ENCODE measurements at regions not wholly inside any gene's neighbourhood (a gene's known extent, or its start where the extent isn't known, plus 50 kb on each side); places are given as distances from the start of the nearest gene placed in this dataset.

GRCh38 chr6:98601716-98602115 lies 232.7 kb upstream of the POU3F2 start:
- CTCF ChIA-PET = no interaction called here

DNA sequence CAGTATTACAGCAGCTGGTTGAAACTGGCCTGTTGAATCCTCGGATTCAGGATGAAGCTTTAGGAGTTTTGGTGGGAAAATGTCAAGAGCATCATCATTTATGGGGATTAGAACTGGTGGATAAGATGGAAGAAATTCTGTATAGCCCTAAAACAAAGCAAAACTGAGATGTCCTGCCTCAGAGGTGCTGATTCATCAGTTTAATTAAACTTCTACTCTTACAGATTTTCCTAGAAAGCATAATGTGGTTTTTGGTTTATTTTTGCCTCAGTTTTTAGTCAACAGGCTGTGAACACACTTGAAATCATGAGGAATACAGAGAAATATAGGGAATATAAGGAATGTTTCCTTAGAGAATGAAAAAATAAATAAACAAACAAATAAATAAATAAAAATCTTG lies 228.7 kb upstream of the POU3F2 start:
- TF ChIP-seq, protein P1, sequence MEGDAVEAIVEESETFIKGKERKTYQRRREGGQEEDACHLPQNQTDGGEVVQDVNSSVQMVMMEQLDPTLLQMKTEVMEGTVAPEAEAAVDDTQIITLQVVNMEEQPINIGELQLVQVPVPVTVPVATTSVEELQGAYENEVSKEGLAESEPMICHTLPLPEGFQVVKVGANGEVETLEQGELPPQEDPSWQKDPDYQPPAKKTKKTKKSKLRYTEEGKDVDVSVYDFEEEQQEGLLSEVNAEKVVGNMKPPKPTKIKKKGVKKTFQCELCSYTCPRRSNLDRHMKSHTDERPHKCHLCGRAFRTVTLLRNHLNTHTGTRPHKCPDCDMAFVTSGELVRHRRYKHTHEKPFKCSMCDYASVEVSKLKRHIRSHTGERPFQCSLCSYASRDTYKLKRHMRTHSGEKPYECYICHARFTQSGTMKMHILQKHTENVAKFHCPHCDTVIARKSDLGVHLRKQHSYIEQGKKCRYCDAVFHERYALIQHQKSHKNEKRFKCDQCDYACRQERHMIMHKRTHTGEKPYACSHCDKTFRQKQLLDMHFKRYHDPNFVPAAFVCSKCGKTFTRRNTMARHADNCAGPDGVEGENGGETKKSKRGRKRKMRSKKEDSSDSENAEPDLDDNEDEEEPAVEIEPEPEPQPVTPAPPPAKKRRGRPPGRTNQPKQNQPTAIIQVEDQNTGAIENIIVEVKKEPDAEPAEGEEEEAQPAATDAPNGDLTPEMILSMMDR (IDR thresholded peaks at IDR 0.05; ENCODE audit: insufficient read depth, low read length, missing control alignments) = no peak
- no peak for DNase-seq (ENCODE audit: low read depth, low spot score)
- ChIA-PET CTCF (no interaction called here), POLR2A (no interaction called here)
- no peak overlapping the region for H3K4me3 ChIP-seq (ENCODE audit: low read depth, low read length)

More at GRCh38 chr6:98601716-98602115, 232.7 kb upstream of the POU3F2 start:
- TF ChIP-seq, protein P1 (IDR thresholded peaks at IDR 0.05; ENCODE audit: insufficient read depth, low read length, missing control alignments) = no peak
- DNase-seq (ENCODE audit: low read depth, low spot score) = no peak
- POLR2A ChIA-PET = no interaction called here
- H3K4me3 ChIP-seq (ENCODE audit: low read depth, low read length) = no peak overlapping the region

DNA sequence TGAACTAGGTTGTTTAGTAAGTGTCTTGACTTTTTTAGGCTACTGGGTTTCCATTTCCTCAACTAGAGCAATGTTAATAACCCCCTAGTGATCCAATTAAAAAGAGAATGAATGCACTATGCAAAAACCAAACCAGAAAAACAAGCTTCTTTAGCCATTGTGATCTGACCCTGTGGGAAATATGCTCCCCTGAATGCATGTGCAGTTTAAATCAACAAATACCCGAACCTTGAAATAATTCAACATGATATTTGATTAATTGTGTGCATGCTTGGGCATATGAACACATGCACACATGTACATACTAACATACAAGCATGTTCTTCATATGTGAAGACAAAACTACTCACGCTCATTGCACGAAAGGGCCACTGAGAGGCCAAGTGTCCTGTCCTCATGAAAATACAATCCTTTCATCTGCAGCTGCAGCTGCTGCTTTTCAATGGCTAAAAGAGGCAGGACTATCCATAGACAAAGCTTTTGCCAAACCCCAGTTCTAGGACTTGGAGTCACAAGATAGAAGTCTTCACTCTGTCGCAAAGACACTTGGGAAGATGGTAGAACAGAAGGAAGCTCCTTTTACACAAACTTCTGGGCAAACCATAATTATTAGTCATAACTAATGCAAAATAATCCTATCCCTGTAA lies 207.1 kb upstream of the POU3F2 start:
- TF ChIP-seq, protein P1 (IDR thresholded peaks at IDR 0.05; ENCODE audit: insufficient read depth, low read length, missing control alignments) = no peak
- ChIA-PET CTCF (no interaction called here), POLR2A (no interaction called here)
- no peak for DNase-seq (ENCODE audit: low read depth, low spot score)
- H3K4me3 ChIP-seq (ENCODE audit: low read depth, low read length) = no peak overlapping the region

- no peak overlapping the region for H3K4me3 ChIP-seq (ENCODE audit: low read depth, low read length)
- no peak for DNase-seq (ENCODE audit: low read depth, low spot score)
- TF ChIP-seq, protein P1 (IDR thresholded peaks at IDR 0.05; ENCODE audit: insufficient read depth, low read length, missing control alignments) = no peak
- ChIA-PET POLR2A (no interaction called here), CTCF (no interaction called here)
Observed at GRCh38 chr6:98633886-98634285, 200.5 kb upstream of the POU3F2 start.

DNA sequence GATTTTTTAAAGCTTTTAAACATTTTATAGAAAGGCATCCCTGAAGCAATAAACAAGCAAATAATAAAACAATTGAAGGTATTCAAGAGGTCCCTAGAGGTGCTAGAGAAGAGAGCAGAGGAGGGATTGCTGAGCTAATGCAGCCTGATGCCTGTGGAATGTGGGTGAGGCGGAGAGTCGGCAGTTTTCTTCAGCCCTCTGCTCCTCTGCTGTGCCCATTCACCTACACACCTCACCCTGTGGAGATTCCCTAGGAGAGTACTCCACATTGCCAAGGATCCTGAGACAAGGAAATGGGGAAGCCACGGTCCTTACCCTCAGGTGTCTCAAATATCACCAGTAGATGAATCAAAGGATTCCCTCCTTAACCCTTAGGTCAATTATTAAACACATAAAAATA lies 199.8 kb upstream of the POU3F2 start:
- POLR2A ChIA-PET = no interaction called here
- TF ChIP-seq, protein P1 (IDR thresholded peaks at IDR 0.05; ENCODE audit: insufficient read depth, low read length, missing control alignments) = no peak
- CTCF ChIA-PET = no interaction called here
- no peak overlapping the region for H3K4me3 ChIP-seq (ENCODE audit: low read depth, low read length)
- no peak for DNase-seq (ENCODE audit: low read depth, low spot score)

DNA sequence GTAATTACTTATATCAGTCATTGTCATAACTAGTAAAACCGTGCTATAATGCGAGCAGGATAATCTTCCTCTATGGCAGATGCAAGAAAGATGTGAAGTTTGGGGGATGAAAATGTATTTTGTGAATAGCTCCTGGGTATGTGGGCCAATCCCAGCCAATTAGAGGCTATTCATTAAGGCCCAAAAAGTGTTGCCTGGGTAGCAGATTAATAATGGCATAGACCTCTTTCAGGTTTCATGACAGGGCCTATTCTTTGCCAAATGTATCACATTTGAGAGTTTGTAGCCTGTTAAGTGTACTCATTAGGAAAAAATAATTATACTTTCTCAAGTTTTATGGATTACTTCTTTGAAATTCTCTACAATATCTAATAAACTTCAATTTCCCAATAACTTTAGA lies 199.2 kb upstream of the POU3F2 start:
- TF ChIP-seq, protein P1 (IDR thresholded peaks at IDR 0.05; ENCODE audit: insufficient read depth, low read length, missing control alignments) = no peak
- no peak overlapping the region for H3K4me3 ChIP-seq (ENCODE audit: low read depth, low read length)
- CTCF ChIA-PET = no interaction called here
- no peak for DNase-seq (ENCODE audit: low read depth, low spot score)
- POLR2A ChIA-PET = no interaction called here
